SK-N-SH (cell line): ENCODE measurements at regions not wholly inside any gene's neighbourhood (a gene's known extent, or its start where the extent isn't known, plus 50 kb on each side); places are given as distances from the start of the nearest gene placed in this dataset.

Experiments
- ELF1 ChIP-seq: IDR thresholded peaks from 2 replicates; pipeline ENCODE4 v1.4.0; 2012
- FOXM1 ChIP-seq: IDR thresholded peaks from 2 replicates; pipeline ENCODE4 v1.4.0; 2012; ENCODE audit warnings: low read depth, mild to moderate bottlenecking
- IRF3 ChIP-seq: fragments of 150-350 bp; IDR thresholded peaks from 2 replicates; pipeline ENCODE4 v1.6.1; 2016; ENCODE audit warnings: mild to moderate bottlenecking, low read depth, low read length
- MXI1 ChIP-seq: IDR thresholded peaks from 2 replicates; pipeline ENCODE4 v1.6.1; 2012; ENCODE audit warnings: mild to moderate bottlenecking, low read depth, low read length, improper control_type of control experiment
- POLR2AphosphoS5 ChIP-seq: IDR thresholded peaks from 2 replicates; pipeline ENCODE4 v1.6.1; 2012; ENCODE audit warnings: low read depth, low read length
- RAD21 ChIP-seq: IDR thresholded peaks from 2 replicates; pipeline ENCODE4 v1.6.1; 2012; ENCODE audit warnings: mild to moderate bottlenecking, low read length
- SIN3A ChIP-seq: IDR thresholded peaks from 2 replicates; pipeline ENCODE4 v1.6.1; 2012; ENCODE audit warnings: low read depth, mild to moderate bottlenecking, low read length, moderate library complexity, borderline replicate concordance
- YY1 ChIP-seq: IDR thresholded peaks from 2 replicates; pipeline ENCODE4 v1.4.0; 2012; ENCODE audit warnings: low read depth, mild to moderate bottlenecking
- TF ChIP-seq, protein P1 (sequence below): fragments of 200-600 bp; sonication (generic); IDR thresholded peaks from 2 replicates; pipeline ENCODE4 v1.6.1; 2017; ENCODE audit warnings: antibody characterized with exemption, mild to moderate bottlenecking, moderate library complexity
- TF ChIP-seq, protein P2 (sequence below): IDR thresholded peaks from 2 replicates; pipeline ENCODE4 v1.4.0; 2012; ENCODE audit warnings: low read depth

- TF ChIP-seq MXI1: no peak
- TF ChIP-seq FOXM1: no peak
- TF ChIP-seq, protein P1, sequence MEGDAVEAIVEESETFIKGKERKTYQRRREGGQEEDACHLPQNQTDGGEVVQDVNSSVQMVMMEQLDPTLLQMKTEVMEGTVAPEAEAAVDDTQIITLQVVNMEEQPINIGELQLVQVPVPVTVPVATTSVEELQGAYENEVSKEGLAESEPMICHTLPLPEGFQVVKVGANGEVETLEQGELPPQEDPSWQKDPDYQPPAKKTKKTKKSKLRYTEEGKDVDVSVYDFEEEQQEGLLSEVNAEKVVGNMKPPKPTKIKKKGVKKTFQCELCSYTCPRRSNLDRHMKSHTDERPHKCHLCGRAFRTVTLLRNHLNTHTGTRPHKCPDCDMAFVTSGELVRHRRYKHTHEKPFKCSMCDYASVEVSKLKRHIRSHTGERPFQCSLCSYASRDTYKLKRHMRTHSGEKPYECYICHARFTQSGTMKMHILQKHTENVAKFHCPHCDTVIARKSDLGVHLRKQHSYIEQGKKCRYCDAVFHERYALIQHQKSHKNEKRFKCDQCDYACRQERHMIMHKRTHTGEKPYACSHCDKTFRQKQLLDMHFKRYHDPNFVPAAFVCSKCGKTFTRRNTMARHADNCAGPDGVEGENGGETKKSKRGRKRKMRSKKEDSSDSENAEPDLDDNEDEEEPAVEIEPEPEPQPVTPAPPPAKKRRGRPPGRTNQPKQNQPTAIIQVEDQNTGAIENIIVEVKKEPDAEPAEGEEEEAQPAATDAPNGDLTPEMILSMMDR: no peak
- TF ChIP-seq POLR2AphosphoS5: no peak
- no peak for TF ChIP-seq SIN3A
- TF ChIP-seq YY1: no peak
- TF ChIP-seq, protein P2, sequence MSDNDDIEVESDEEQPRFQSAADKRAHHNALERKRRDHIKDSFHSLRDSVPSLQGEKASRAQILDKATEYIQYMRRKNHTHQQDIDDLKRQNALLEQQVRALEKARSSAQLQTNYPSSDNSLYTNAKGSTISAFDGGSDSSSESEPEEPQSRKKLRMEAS: no peak
- TF ChIP-seq IRF3: no peak
- TF ChIP-seq RAD21: no peak
- TF ChIP-seq ELF1: no peak
These were observed 247.7 kb upstream of the HSF2 start for GRCh38 chr6:122151763-122152162.
